GM18861 (cell line): ENCODE measurements at regions not wholly inside any gene's neighbourhood (a gene's known extent, or its start where the extent isn't known, plus 50 kb on each side); places are given as distances from the start of the nearest gene placed in this dataset.

ENCODE experiments used
- ATAC-seq: cut with Tn5 transposase; IDR thresholded peaks from one replicate; pipeline ENCODE4 v1.9.1; 2021; ENCODE audit not compliant: unreplicated experiment

DNA sequence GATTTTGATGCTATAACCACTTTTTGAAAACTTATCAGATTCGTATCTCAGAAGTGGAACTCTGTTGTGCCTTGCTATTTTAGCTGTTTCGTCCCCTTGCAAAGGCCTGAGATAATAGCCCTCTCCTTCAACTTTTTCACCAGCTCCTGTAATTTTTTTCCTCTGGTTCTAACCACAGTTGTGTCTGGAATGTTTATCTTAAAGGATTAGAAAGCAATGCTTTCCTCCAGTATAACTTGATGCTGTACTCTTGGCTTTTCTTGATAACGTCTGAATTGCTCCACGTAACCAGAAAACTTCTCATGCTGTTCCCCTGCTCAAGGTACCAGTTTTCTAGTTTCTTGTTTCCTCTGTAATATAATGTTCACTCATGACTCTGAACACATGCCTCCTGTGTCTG, 209.4 kb downstream of the DTWD2 start:
- no peak for ATAC-seq

GRCh38 chr5:118777189-118777736, 211.1 kb downstream of the DTWD2 start:
- no peak for ATAC-seq

GRCh38 chr5:118776755-118777154, 211.6 kb downstream of the DTWD2 start:
- peak; percentile 73 for ATAC-seq

DNA sequence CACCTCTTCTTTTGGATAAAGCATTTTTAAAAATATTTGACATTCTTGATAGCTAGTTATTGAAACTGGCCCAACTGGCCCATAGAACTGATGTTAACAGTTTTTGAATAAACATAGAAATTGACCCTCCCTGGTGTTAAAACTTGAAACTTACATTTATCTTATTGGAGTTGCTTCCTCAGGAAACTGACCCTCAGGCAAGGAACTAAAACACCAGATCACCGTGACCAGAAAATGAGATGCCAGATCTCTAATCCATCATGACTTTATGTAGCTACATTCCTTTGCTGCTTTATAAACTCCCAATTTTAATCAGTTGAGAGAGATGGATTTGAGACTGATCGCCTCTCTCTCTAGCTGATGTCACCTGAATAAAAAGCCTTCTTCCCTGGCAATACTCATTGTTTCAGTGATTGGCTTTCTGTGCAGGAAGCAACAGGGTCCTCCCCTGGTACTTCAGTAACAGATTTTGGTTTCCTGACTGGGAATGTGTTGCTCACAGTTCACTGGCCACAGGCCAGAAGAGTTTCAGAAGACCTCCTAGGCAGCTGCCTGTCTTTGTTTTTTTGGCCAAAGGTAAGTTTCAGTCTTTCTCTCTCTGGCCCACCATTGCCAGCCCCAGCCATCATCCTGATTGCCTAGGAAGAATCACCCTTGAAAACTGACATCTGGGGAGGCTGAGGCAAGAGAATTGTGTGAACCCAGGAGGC, 212.4 kb downstream of the DTWD2 start:
- ATAC-seq = peak; percentile 59

- no peak for ATAC-seq
Observed at GRCh38 chr5:118768607-118769175, 219.7 kb downstream of the DTWD2 start.

DNA sequence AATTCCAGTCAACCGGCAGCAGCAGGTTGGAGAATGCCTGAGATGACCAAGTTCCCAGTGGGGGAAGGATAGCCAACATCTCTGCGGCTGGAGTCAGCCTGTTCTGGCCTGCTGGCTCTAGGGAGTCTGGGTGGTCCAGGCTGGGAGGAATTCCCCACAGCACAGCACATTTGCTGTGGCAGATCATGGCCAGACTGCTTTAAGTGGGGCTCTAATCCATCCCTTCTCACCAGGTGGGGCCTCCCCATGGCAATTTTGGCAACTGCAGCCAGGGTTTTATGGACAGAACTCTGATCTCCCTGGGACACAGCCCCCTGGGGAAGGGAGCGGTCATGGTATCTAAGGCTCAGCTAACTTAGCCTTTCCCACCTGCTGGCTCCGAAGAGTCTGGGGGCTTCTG, 226.1 kb downstream of the DTWD2 start:
- no peak for ATAC-seq

GRCh38 chr5:118761814-118762213, 226.5 kb downstream of the DTWD2 start:
- no peak for ATAC-seq

- no peak for ATAC-seq
Observed at GRCh38 chr5:118752969-118753368, 235.4 kb downstream of the DTWD2 start.

- ATAC-seq = no peak
Observed at GRCh38 chr5:118736396-118736795, 252.0 kb downstream of the DTWD2 start.

DNA sequence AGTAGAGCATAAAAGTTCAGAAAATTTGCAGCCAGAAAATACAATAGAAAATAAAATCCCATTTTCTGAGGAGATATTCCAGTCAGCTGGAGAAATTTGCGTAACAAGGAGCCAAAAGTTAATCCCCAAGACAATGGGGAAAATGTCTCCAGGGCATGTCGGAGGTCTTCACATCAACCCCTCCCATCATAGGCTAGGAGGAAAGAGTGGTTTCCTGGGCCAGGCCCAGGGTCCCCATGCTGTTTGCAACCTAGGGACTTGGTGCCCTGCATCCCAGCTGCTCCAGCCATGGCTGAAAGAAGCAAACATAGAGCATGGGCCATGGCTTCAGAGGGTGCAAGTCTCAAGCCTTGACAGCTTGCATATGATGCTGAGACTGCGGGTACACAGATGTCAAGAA, 255.0 kb downstream of the DTWD2 start:
- ATAC-seq = no peak

DNA sequence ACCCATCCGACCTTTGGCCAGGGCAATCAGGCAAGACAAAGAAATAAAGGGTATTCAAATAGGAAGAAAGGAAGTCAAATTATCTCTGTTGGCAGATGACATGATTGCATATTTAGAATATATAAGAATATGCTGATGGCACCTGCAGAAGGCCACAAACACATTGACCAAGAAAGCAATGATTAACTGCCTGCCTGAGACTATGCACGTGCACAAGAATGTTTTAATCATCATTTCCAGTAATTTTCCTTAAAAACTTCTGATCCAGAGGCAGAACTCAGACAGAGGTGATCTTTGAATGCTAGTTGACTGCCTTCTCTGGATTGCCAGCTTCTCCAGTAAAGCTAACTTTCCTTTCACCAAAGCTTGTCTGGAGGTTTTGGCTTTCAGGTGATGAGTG, 260.2 kb downstream of the DTWD2 start:
- no peak for ATAC-seq

GRCh38 chr5:118726891-118727290, 261.5 kb downstream of the DTWD2 start:
- no peak for ATAC-seq

DNA sequence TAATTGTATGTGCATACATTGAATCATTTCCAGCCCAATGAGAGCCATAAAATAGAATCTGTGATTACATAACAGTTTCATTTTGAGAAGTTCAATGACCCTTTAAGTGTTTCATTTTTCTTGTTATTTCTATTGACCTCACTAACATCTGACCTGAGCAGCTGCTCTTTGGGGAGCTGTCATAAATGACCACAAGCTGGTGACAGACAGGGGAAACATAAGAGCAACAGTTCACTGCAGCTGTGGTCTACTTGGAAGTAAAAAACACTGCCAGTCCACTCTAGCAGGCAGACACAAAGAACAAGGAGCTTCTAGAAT, 265.4 kb downstream of the DTWD2 start:
- peak; percentile 82 for ATAC-seq

DNA sequence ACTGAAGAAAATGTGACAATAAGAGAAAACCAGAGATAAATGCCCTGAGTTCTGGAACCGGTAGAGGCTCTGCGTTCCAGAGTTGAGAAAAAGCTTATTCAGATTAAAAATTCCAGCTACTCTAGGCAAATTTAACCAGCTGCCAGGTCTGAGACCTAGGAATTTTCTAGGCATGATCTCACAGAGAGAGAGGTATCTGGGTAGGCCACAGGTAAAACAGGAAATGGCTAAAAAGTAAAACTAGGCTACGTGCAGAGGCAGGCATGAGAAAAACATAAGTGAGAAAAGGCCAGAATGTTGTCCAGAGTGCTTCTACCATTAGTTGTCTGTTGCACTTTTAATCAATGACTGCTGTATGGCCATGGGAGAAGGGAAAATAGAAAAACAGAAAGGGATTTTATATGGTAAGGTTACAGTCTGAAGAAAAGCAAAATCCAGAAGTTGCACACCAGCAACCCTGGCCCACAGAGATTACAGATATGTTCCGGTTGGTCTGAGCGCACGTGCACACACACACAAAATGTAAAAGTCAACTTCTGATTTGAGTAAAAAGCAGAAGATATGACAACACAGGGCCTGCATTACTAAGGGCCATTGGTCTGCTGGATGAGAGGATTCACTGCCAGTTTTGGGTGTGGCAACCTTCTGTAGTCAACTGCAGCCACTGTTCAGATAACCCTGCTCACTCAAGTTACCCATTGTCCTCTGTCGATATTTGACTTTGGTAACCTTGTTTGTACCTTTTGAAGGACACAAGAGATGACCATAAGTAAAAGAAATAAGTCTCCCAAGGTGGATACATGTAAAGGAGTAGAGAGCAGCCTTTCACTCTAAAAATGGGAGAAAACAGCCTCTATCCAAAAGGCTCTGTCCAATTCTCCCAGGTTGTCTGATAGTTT, 266.0 kb downstream of the DTWD2 start:
- ATAC-seq = peak; percentile 67

DNA sequence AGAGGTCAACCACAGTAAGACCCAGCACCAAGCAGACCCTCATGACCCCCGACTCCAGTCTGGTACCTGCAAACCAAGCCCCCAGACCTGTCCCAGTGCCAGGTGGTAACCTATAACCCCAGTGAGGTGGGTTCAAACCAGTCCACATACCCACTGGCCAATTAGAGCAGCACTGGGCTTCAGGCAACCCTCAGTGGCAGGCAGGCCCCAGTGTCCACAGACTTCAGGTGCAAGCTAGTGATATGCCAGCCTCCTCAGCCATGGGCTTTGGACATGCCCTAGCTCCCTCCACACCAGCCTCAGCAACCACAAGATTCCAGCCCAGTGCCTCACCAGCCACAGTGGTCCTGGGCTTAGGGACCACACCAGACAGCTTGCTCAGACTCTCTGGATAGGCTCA, 276.6 kb downstream of the DTWD2 start:
- ATAC-seq = no peak

DNA sequence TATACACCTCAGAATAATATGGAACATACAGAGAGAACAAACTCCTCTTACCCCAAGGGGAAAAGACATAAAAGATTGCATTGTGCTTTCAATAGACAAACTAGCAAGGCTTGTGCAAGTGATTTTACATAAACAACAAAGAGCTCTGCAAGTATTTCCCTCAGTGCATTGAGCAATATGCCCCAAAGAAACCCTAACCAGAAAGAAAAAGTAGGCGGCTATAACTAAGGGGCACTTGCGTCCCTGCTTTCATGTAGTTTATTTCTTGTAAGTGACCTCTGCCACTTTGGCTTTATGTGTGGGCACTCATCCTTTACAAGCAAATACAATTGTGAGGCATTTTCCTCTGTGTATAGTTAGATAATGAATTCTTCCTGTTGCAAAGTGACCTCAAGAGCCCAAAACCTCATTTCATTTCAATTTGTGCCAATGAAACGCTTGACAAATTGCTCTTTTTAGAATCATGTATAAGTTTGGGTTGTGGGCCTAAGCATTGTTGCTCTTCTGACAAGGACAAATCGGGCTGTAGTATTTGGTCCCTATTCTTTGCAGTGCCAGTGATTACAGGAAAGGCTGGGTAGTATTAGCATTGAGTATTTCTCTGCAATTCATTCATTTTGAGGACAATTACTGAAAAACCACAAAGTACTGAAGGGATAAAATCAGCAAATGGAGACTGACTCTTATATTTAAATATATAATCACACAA, 282.2 kb downstream of the DTWD2 start:
- no peak for ATAC-seq

DNA sequence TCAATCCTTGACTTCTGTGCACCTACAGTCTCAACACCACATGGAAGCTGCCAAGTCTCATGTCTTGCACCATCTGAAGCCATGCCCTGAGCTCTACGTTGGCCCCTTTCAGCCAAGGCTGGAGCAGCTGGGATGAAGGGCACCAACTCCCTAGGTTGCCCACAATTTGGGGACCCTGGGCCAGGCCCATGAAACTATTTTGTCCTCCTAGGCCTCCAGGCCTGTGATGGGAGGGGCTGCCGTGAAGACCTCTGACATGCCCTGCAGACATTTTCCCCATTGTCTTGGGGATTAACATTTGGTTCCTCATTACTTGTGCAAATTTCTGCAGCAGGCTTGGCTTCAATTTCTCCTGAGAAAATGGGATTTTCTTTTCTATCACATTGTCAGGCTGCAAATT, 285.1 kb downstream of the DTWD2 start:
- ATAC-seq = no peak

DNA sequence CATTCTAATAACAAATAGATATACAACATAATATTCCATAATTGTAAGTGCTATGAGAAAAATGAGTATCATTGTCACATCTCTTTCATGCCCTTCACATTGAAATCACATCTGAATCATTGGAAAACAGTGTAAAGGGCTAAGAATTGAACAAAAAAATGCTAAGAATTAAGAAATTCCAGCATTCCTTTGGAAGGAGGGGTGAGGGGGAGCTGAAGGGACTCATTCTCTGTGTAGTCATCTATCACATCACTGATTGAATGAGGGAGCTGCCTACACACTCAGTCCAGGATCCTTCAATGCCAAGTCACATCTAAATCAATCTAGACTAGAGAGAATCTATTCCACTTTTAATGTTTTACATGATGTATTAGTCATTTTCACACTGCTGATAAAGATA, 286.6 kb downstream of the DTWD2 start:
- no peak for ATAC-seq

DNA sequence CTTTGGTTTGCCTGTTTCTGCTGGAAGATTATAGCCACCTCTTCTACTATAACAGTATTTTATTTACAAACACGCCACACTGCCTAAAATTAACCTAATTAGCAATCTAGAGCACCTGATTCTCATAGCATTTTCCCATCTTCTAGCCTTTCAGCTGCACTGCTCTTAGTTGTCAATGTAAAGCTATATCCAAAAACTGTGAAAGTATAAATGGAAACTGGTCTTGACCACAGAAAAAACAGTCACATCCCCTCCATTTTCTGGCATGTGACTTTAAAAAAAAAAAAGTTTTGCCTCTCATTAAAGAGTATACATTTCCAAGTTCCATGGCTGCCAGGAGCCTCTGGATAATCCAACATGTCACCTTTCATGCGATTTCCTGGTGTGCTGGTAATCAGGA, 287.8 kb downstream of the DTWD2 start:
- ATAC-seq = no peak

DNA sequence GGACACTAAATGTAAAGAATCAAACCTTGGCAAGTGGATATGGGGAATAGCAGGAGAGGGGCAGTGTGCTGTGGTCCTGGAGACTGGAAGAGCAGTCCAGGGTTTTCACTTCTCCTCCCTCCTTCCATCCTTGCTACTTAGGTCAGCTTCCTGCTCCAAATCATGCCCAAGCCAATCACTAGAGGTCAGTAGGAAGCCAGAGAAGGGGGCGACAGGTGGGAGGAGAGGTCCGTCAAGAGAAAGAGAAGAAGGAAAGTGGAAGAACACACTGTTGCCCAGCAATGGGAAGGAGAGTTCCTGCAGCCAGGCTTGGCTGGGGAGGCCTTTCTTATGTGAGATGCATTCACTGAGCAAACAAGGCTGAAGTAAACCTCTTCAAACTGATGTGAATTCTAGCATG, 289.6 kb downstream of the DTWD2 start:
- no peak for ATAC-seq

DNA sequence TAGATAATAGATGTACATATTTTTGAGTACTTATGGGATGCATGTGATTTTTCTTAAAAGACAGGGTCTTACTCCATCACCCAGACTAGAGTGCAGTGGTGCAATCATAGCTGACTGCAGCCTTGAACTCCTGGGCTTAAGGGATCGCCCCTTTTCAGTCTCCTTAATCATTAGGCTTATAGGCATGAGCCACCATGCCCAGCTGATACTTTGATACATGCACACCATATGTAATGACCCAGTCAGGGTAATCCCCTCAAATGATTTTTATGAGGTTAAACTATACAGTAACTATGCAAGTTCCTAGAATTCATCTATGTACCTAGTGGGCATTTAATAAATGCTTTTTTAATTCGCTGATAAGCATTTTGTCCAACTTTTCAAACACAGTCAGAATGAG, 292.3 kb downstream of the DTWD2 start:
- ATAC-seq = no peak
